T-helper 1 cell treated with Interleukin-12 subunit alpha and Interleukin-12 subunit beta and Interleukin-4 antibody, amounts not matched to agents 30 μg/mL and 1 μg/mL, for 36 hours (primary cell): ENCODE measurements at regions not wholly inside any gene's neighbourhood (a gene's known extent, or its start where the extent isn't known, plus 50 kb on each side); places are given as distances from the start of the nearest gene placed in this dataset.
"Not testable (repeated sequence)": the region's sequence is repeated elsewhere in the genome, so short reads cannot be mapped to it uniquely, and the experiment has no call there.

Source experiments
- H3K27ac Mint-ChIP-seq: one replicate; pipeline ENCODE4 v1.8.0; 2021; ENCODE audit warnings: mild to moderate bottlenecking, mixed read lengths
- H3K27me3 Mint-ChIP-seq: one replicate; pipeline ENCODE4 v1.8.0; 2021; ENCODE audit warnings: low read depth, mixed read lengths
- H3K36me3 Mint-ChIP-seq: one replicate; pipeline ENCODE4 v1.8.0; 2021; ENCODE audit warnings: low read depth, mixed read lengths
- H3K4me1 Mint-ChIP-seq: one replicate; pipeline ENCODE4 v1.8.0; 2021; ENCODE audit warnings: low read depth, mixed read lengths
- H3K4me3 Mint-ChIP-seq: one replicate; pipeline ENCODE4 v1.8.0; 2021; ENCODE audit warnings: mild to moderate bottlenecking, moderate library complexity, mixed read lengths
- H3K9me3 Mint-ChIP-seq: one replicate; pipeline ENCODE4 v1.8.0; 2021; ENCODE audit warnings: mixed read lengths

DNA sequence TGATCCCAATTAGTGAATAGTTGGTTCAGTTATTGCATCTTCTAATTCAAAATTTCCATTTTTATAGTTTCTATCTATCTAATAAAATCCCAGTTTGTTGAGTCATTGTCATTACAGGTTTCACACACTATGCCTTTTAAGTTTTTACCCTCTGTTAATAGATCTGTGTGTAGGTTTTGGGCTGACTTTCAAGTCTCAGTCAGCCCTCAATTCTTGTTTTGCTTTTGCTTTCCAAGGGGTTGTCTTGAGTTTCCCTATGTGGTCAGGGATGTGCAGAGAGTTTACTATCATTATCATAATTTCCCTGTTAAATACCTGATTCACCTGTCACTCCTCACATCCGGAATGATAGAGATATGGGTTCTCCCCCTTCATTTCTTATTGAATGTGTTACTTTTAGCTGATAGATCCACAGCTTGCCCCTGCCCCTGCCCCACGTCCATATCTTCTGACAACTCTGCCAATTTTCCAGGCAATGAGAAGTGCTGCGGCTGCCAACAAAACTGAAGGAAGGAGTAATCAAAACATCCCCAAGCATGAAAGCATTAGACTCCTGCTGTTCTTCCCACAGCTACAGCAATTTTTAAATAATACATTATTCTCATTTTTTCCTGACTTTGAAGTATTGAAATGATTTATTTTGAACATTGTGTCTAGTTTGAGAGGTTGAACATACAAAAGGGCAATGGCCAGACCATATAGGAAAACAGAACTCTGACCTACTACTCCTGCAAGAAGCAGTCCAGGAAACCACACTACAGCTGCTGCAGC, 1064.8 kb downstream of the SUCLG1 start:
- H3K27me3 Mint-ChIP-seq, result no peaks in the 10 kb centered on the region
- H3K9me3 Mint-ChIP-seq, result peaks cover 4% of the 10 kb centered on the region
- H3K4me3 Mint-ChIP-seq, result no peak overlapping the region
- H3K27ac Mint-ChIP-seq, result no peak overlapping the region
- no peaks in the 10 kb centered on the region for H3K4me1 Mint-ChIP-seq
- no peaks in the 10 kb centered on the region for H3K36me3 Mint-ChIP-seq

DNA sequence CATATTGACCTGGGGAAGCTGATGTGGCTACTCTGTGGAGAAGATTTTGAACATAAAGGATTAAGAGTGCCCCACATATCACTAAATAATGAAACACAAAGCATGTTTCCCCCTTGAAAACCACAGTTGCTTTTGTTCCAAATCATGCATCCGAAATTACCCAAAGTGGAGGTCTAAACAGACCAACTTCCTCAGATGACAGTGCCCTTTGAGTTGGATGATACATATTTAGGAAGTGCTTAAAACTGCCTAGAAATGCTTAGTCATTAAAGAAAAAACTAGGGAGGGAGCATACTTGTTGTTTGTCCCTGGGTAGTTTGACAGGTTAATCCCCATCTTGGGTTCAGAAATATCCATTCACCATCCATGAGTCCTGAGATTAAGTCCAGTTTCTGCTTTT, 1070.3 kb downstream of the SUCLG1 start:
- H3K36me3 Mint-ChIP-seq, result no peaks in the 10 kb centered on the region
- H3K9me3 Mint-ChIP-seq, result peaks cover 5% of the 10 kb centered on the region
- H3K27me3 Mint-ChIP-seq, result no peaks in the 10 kb centered on the region
- no peak overlapping the region for H3K27ac Mint-ChIP-seq
- H3K4me1 Mint-ChIP-seq, result no peaks in the 10 kb centered on the region
- H3K4me3 Mint-ChIP-seq, result no peak overlapping the region

DNA sequence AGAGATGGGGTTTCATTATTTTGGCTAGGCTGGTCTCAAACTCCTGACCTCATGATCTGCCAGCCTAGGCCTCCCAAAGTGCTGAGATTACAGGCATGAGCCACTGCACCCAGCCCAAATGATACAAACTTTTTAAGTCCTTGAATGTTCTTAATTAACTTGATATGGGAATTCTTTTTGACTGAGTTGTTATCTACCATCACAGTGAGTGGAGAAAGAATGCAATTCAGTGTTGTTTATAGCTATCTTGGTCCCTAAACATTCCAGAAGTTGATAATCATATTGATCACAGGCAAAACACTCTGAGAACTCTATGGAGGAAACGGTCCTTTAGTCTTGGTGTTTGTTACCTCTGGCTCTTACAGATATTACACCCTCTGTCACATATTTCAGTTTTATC, 1072.5 kb downstream of the SUCLG1 start:
- H3K4me3 Mint-ChIP-seq, result no peak overlapping the region
- no peaks in the 10 kb centered on the region for H3K36me3 Mint-ChIP-seq
- no peaks in the 10 kb centered on the region for H3K4me1 Mint-ChIP-seq
- H3K27ac Mint-ChIP-seq, result no peak overlapping the region
- no peaks in the 10 kb centered on the region for H3K27me3 Mint-ChIP-seq
- peaks cover 5% of the 10 kb centered on the region for H3K9me3 Mint-ChIP-seq

- Mint-ChIP-seq H3K4me3 (no peak overlapping the region), H3K9me3 (peaks cover 8% of the 10 kb centered on the region), H3K27ac (no peak overlapping the region), H3K36me3 (no peaks in the 10 kb centered on the region), H3K4me1 (no peaks in the 10 kb centered on the region), H3K27me3 (no peaks in the 10 kb centered on the region)
These were observed 1080.2 kb downstream of the SUCLG1 start for GRCh38 chr2:83378921-83379320.

DNA sequence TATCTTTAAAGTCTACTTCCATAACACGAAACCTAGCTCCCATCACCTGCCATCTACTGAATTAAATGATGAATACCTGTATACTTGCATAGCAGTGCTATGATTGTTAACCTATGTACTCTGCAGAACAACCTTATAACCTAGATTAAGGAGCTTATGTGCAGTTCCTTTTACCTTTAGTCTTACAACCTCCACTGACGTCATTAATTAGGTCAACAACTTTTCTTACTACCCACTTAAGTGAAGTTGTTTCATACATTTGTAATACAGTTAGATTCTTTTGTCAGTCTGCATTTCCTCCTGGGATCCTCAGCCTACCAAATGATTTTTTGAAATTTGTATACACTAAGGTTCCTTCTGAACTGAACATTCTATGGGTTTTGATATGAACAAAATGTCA, 1082.3 kb downstream of the SUCLG1 start:
- Mint-ChIP-seq H3K27me3 (no peaks in the 10 kb centered on the region), H3K4me3 (no peak overlapping the region), H3K9me3 (peaks cover 7% of the 10 kb centered on the region), H3K36me3 (no peaks in the 10 kb centered on the region), H3K27ac (no peak overlapping the region), H3K4me1 (no peaks in the 10 kb centered on the region)

GRCh38 chr2:83370419-83370762, 1088.7 kb downstream of the SUCLG1 start:
- Mint-ChIP-seq H3K4me3 (no peak overlapping the region), H3K4me1 (no peaks in the 10 kb centered on the region), H3K36me3 (no peaks in the 10 kb centered on the region), H3K27me3 (no peaks in the 10 kb centered on the region), H3K27ac (no peak overlapping the region), H3K9me3 (no peaks in the 10 kb centered on the region)

GRCh38 chr2:83369601-83370418, 1089.3 kb downstream of the SUCLG1 start:
- Mint-ChIP-seq H3K9me3 (no peaks in the 10 kb centered on the region), H3K27ac (no peak overlapping the region), H3K4me3 (no peak overlapping the region), H3K4me1 (no peaks in the 10 kb centered on the region), H3K27me3 (no peaks in the 10 kb centered on the region), H3K36me3 (no peaks in the 10 kb centered on the region)

DNA sequence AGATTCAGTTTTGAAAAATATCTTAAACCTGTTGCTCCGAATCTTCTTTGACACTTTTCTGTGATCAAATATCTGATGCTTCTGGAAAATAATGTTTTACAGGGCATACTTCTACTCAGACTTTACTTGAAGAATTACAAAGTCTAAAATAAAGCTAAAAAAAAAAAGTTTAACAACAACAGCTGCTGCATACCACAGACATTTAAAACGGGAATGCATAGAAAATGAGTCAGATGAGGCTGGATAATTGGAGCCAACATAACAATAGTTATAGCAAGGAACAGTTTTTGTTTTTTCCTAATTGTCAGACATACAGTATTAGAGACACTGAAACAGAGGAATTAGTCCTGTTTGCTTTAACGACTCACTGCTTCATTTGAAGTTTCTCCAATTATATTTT, 1090.2 kb downstream of the SUCLG1 start:
- H3K27me3 Mint-ChIP-seq, result no peaks in the 10 kb centered on the region
- no peaks in the 10 kb centered on the region for H3K4me1 Mint-ChIP-seq
- H3K9me3 Mint-ChIP-seq, result no peaks in the 10 kb centered on the region
- no peaks in the 10 kb centered on the region for H3K36me3 Mint-ChIP-seq
- no peak overlapping the region for H3K27ac Mint-ChIP-seq
- H3K4me3 Mint-ChIP-seq, result no peak overlapping the region

DNA sequence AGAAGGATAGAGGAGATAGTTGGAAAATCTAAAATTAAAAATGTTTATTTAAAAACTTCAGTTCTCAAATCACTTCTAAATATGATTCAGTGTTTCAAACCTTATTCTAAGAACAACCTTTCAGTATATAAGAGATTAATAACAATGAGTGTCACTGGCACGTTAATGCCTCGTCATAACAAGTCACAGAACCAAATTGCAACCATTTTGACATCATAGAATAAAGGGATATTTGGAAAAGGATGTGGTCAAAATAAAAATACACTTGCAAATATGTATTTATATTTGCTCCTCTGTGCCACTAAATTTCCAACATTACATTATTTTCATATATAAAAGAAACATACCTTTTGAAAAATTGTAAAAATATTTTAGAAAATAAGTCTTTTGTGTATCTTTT, 1090.6 kb downstream of the SUCLG1 start:
- Mint-ChIP-seq H3K4me3 (no peak overlapping the region), H3K9me3 (no peaks in the 10 kb centered on the region), H3K36me3 (no peaks in the 10 kb centered on the region)

DNA sequence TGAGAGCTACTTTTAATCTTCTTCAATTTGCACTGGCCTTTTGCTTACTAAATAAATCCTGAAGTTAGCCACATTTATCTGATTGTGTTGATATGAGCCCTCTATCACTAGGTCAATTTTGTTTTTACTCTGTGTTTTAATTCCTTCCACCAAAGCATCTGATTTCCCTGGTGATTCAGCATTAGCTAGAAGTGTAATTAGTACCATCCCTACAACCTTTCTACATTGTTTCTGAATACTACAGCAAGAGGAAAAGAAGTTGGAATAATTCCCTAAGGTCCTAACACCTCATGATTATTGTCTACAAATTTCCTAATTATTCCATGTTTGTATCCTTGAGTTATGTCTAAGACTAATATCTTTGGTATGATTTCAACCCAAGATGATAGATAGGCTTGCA, 1093.6 kb downstream of the SUCLG1 start:
- Mint-ChIP-seq H3K27me3 (no peaks in the 10 kb centered on the region), H3K9me3 (peaks cover 10% of the 10 kb centered on the region), H3K4me1 (no peaks in the 10 kb centered on the region)

More for the DNA sequence above, 1090.6 kb downstream of the SUCLG1 start:
- Mint-ChIP-seq H3K27me3 (no peaks in the 10 kb centered on the region), H3K4me1 (no peaks in the 10 kb centered on the region), H3K27ac (no peak overlapping the region)

GRCh38 chr2:83364264-83364663, 1094.8 kb downstream of the SUCLG1 start:
- no peak overlapping the region for H3K27ac Mint-ChIP-seq
- peaks cover 10% of the 10 kb centered on the region for H3K9me3 Mint-ChIP-seq
- H3K4me1 Mint-ChIP-seq, result no peaks in the 10 kb centered on the region
- H3K4me3 Mint-ChIP-seq, result no peak overlapping the region
- no peaks in the 10 kb centered on the region for H3K27me3 Mint-ChIP-seq
- H3K36me3 Mint-ChIP-seq, result no peaks in the 10 kb centered on the region

More for the DNA sequence above, 1093.6 kb downstream of the SUCLG1 start:
- no peak overlapping the region for H3K27ac Mint-ChIP-seq
- H3K36me3 Mint-ChIP-seq, result no peaks in the 10 kb centered on the region
- H3K4me3 Mint-ChIP-seq, result no peak overlapping the region

- peaks cover 10% of the 10 kb centered on the region for H3K9me3 Mint-ChIP-seq
- H3K27ac Mint-ChIP-seq, H3K4me3 Mint-ChIP-seq, H3K36me3 Mint-ChIP-seq, H3K4me1 Mint-ChIP-seq, H3K27me3 Mint-ChIP-seq: not testable (repeated sequence)
These were observed 1095.9 kb downstream of the SUCLG1 start for GRCh38 chr2:83363138-83363537.

GRCh38 chr2:83359336-83359735, 1099.7 kb downstream of the SUCLG1 start:
- no peaks in the 10 kb centered on the region for H3K27me3 Mint-ChIP-seq
- no peaks in the 10 kb centered on the region for H3K36me3 Mint-ChIP-seq
- no peak overlapping the region for H3K4me3 Mint-ChIP-seq
- no peaks in the 10 kb centered on the region for H3K4me1 Mint-ChIP-seq
- no peak overlapping the region for H3K27ac Mint-ChIP-seq
- peaks cover 10% of the 10 kb centered on the region for H3K9me3 Mint-ChIP-seq

GRCh38 chr2:83342860-83343329, 1116.2 kb downstream of the SUCLG1 start:
- no peak overlapping the region for H3K4me3 Mint-ChIP-seq
- H3K27me3 Mint-ChIP-seq, result no peaks in the 10 kb centered on the region
- no peaks in the 10 kb centered on the region for H3K36me3 Mint-ChIP-seq
- H3K4me1 Mint-ChIP-seq, result no peaks in the 10 kb centered on the region
- peak overlapping the region; percentile 23 for H3K27ac Mint-ChIP-seq
- peaks cover 11% of the 10 kb centered on the region for H3K9me3 Mint-ChIP-seq

- Mint-ChIP-seq H3K4me3 (no peak overlapping the region), H3K27me3 (no peaks in the 10 kb centered on the region), H3K27ac (no peak overlapping the region), H3K9me3 (peaks cover 3% of the 10 kb centered on the region), H3K36me3 (no peaks in the 10 kb centered on the region), H3K4me1 (no peaks in the 10 kb centered on the region)
These were observed 1118.7 kb downstream of the SUCLG1 start for GRCh38 chr2:83340424-83340823.
